Activated CD4-positive, alpha-beta memory T cell treated with anti-CD3 and anti-CD28 coated beads for 36 hours (primary cell): ENCODE measurements at regions not wholly inside any gene's neighbourhood (a gene's known extent, or its start where the extent isn't known, plus 50 kb on each side); places are given as distances from the start of the nearest gene placed in this dataset.

Experiments used
- CTCF ChIA-PET: fragments of 350-600 bp; sonication (Branson Sonifier 250); formaldehyde crosslinking; loops from one replicate; lab custom pipeline; 2021; ENCODE audit warnings: antibody characterized with exemption, inconsistent platforms; lab: Charles Lee
- POLR2A ChIA-PET: fragments of 350-600 bp; sonication (Branson Sonifier 250); formaldehyde crosslinking; loops from one replicate; lab custom pipeline; 2021; ENCODE audit warnings: antibody characterized with exemption; lab: Charles Lee
- DNase-seq: peaks from one replicate; pipeline ENCODE4 v3.0.0-alpha.2; 2020
- H3K27ac Mint-ChIP-seq: one replicate; pipeline ENCODE4 v1.8.0; 2021; ENCODE audit warnings: mixed read lengths
- H3K27me3 Mint-ChIP-seq: one replicate; pipeline ENCODE4 v1.8.0; 2021; ENCODE audit warnings: mixed read lengths
- H3K36me3 Mint-ChIP-seq: one replicate; pipeline ENCODE4 v1.8.0; 2021; ENCODE audit warnings: mixed read lengths
- H3K4me1 Mint-ChIP-seq: one replicate; pipeline ENCODE4 v1.8.0; 2021; ENCODE audit warnings: low read depth, mixed read lengths
- H3K4me3 Mint-ChIP-seq: one replicate; pipeline ENCODE4 v1.8.0; 2021; ENCODE audit warnings: mild to moderate bottlenecking, mixed read lengths
- H3K9me3 Mint-ChIP-seq: one replicate; pipeline ENCODE4 v1.8.0; 2021; ENCODE audit warnings: mixed read lengths
- intact Hi-C: fragments of 100-400 bp; cut with micrococcal nuclease; formaldehyde crosslinking; loops from one replicate; pipeline ENCODE4 v1.15.1; 2023

DNA sequence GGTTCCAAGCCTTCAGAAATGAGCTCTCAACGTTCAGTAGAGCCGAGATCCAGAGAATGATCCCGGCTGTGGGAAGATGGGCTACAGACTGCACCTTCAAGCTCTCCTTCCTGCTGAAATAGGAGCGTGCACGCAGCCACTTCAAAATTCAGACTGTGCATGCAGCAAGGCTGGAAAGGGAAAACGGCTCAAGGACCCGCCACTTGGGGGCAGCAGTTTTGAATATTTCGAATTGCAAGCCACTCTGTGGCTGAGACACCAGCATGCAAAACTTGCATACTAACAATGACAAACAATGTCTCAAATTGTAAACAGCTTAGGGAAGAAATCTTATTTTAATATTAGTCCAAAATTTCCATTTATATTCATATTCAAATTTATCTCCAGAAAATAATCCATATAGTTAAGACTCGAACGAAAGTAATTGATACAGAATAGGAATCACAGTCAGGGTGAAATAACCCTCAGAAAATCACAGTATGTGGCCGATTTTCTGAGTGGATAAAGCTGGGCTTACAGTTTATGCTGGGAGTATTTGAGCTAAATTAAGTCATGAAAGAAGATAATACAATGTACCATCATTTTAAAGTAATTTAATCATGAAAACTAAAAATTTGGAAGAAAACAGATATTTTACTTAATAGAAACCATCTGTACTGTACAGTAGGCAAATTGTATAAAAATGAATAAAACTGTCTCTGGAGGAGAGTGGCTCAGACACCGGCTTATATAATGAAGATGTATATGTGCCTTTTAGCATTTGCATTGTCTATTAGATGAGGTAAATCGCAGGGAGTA lies 137.9 kb upstream of the MKI67 start:
- POLR2A ChIA-PET = no interaction called here
- Mint-ChIP-seq H3K36me3 (no peaks in the 10 kb centered on the region), H3K4me3 (no peak overlapping the region), H3K9me3 (no peaks in the 10 kb centered on the region), H3K27me3 (peaks cover 24% of the 10 kb centered on the region), H3K27ac (no peak overlapping the region), H3K4me1 (no peaks in the 10 kb centered on the region)
- CTCF ChIA-PET = interaction anchor here (0.7 to 1.2 kb wide), 4 partner anchors 9 to 52 kb away, joined by 3 to 5 read pairs (median 3); no protein-coding TSS in a partner anchor
- intact Hi-C loops = loop anchor here (2.0 kb wide), 1 partner anchor 597 kb away; no protein-coding TSS in a partner anchor
- DNase-seq = peak; percentile 68

DNA sequence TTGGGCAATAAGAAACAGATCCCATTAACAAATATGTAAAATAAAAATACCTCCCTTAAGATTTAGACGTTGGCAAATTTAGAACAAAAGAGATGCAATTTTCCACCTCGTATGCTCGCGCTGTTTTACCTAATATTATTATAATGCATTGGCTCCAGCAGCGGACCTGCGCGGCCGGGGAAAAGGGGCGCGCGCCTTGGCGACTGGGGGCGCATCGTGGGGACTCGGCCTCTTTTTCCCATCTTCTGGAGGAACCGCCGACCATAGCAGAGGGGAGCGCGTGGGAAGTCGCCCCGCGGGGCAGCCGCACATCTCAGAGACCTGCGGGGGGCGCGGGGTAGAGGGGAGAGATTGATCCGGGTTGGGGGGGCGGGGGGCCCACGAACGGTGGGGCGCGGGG lies 139.4 kb upstream of the MKI67 start:
- H3K36me3 Mint-ChIP-seq = no peaks in the 10 kb centered on the region
- H3K9me3 Mint-ChIP-seq = no peaks in the 10 kb centered on the region
- intact Hi-C loops = loop anchor here (2.0 kb wide), 1 partner anchor 595 kb away; no protein-coding TSS in a partner anchor
- H3K4me1 Mint-ChIP-seq = no peaks in the 10 kb centered on the region
- no peak for DNase-seq
- no peak overlapping the region for H3K27ac Mint-ChIP-seq
- ChIA-PET CTCF (no interaction called here), POLR2A (no interaction called here)
- H3K27me3 Mint-ChIP-seq = peaks cover 26% of the 10 kb centered on the region
- no peak overlapping the region for H3K4me3 Mint-ChIP-seq

DNA sequence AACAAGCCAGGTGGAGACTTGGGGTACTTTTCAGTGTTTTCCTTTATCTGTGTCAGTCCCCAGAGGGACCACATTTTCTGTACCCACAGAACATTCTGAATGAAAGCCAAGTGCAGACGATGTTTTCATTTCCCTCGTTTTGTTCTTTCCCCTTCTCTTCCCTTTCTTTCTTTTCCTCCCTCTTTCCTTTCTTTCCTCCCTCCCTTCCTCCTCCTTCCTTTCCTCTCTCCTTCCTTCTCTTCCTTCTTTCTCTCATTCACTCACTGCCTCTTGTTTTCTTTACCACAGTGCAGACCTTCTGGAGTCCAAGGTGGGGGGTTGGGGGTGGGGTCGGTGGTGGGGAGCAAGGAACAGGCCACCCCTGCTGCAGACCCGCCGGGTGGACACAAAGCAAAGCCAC lies 141.4 kb upstream of the MKI67 start:
- no peak overlapping the region for H3K27ac Mint-ChIP-seq
- CTCF ChIA-PET = no interaction called here
- H3K9me3 Mint-ChIP-seq = no peaks in the 10 kb centered on the region
- no peaks in the 10 kb centered on the region for H3K4me1 Mint-ChIP-seq
- POLR2A ChIA-PET = no interaction called here
- peaks cover 30% of the 10 kb centered on the region for H3K27me3 Mint-ChIP-seq
- DNase-seq = no peak
- intact Hi-C loops = no loop called here
- H3K4me3 Mint-ChIP-seq = no peak overlapping the region
- no peaks in the 10 kb centered on the region for H3K36me3 Mint-ChIP-seq

DNA sequence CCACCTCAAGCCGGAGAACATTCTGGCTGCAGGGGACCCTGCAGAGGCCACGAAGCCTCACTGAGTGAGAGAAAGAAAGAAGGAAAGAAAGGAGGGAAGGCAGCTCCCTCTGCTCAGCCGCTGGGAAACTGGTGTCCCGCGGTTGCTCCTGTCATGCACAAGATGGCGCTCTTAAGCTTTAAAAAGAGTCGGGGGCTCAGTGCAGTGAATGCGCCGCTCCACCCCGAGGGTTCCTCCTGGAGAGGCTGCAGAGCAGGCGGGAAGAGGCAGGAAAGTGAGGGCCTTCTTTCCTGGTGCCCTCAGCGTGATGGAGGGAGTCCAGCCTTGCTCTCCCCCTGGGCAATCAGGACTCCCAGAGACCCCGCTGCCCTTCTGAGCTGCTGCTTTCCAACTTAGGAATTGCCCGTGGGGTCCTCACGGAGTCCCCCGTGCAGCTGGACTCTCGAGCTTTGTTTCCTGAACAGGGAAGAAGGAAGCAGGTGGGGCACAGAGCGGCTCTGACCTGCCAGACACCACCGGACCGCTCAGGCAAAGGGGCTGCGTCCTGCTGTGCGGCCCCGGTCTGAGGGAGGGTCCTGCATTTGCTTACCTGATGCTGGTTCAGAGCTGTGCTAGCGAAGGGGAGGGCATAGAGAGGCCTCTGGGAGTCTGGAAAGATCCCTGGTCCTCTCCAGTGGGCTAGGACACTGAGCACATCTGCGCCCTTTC lies 141.9 kb upstream of the MKI67 start:
- no peaks in the 10 kb centered on the region for H3K9me3 Mint-ChIP-seq
- peak; percentile 28 for DNase-seq
- no peaks in the 10 kb centered on the region for H3K4me1 Mint-ChIP-seq
- H3K27me3 Mint-ChIP-seq = peaks cover 32% of the 10 kb centered on the region
- H3K36me3 Mint-ChIP-seq = no peaks in the 10 kb centered on the region
- CTCF ChIA-PET = no interaction called here
- H3K4me3 Mint-ChIP-seq = no peak overlapping the region
- intact Hi-C loops = no loop called here
- POLR2A ChIA-PET = no interaction called here
- H3K27ac Mint-ChIP-seq = no peak overlapping the region

DNA sequence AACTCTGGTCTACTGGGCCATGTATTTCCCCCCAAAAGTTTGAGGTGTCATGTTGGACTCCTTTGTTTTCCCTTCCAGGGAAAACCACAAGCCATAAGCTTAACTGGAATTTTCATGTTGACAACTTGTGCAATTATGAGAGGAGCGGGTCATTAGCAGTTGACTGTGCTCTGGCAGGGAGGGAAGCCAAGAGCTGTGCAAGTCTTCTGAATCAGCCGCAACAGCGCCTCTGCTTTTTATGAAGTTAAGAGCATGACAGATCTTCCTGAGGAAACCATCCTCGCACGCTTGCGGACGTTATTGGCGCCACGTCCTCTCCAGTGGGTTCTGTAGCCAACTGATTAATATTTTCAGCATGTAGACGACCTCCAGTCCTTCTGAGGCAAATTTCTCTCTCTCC lies 148.7 kb upstream of the MKI67 start:
- CTCF ChIA-PET = no interaction called here
- Mint-ChIP-seq H3K36me3 (no peaks in the 10 kb centered on the region), H3K9me3 (no peaks in the 10 kb centered on the region), H3K4me3 (peak overlapping the region; percentile 9), H3K27ac (no peak overlapping the region), H3K27me3 (peaks cover 42% of the 10 kb centered on the region), H3K4me1 (peaks cover 10% of the 10 kb centered on the region)
- DNase-seq = peak; percentile 31
- intact Hi-C loops = no loop called here
- POLR2A ChIA-PET = no interaction called here

DNA sequence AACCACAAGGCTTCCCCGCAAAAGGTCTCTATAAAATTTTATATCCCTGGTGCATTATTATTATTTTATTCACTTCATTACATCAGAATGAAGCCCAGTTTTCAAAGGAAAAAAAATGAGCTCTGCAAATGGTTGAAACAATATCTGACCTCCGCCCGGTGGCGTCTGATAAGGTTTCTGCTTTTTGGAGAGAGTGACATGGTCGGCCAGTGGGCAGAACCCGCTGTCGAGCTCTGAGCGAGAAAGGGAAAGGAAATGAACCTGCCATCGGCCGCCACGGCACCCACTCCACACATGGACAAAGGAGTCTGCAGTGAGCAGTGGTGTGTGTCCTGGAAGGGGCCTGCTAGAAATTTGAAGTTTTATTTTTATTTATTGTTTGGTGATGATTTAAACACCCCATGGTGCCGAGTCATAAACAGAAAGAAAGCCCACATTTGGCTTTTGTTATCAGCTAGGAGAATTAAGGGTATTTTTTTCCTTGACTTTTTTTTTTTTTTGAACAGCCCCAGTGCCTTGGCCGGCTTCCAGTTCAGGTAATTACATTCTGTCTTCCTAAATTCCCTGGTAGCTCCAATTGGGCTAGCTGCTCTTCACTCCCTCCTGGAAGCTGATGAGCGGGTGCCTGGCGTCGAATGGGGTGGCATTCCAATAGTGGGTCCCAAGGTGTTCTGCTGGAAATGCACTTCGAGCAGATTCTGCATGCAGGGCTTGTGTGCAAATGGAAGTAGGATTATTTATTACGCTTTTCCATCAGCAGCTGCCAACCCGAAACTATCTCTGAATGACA lies 149.4 kb upstream of the MKI67 start:
- ChIA-PET CTCF (no interaction called here), POLR2A (no interaction called here)
- Mint-ChIP-seq H3K36me3 (no peaks in the 10 kb centered on the region), H3K27me3 (peaks cover 39% of the 10 kb centered on the region), H3K9me3 (no peaks in the 10 kb centered on the region), H3K27ac (no peak overlapping the region), H3K4me3 (peak overlapping the region; percentile 9), H3K4me1 (peaks cover 10% of the 10 kb centered on the region)
- DNase-seq = peak; percentile 13
- intact Hi-C loops = no loop called here

DNA sequence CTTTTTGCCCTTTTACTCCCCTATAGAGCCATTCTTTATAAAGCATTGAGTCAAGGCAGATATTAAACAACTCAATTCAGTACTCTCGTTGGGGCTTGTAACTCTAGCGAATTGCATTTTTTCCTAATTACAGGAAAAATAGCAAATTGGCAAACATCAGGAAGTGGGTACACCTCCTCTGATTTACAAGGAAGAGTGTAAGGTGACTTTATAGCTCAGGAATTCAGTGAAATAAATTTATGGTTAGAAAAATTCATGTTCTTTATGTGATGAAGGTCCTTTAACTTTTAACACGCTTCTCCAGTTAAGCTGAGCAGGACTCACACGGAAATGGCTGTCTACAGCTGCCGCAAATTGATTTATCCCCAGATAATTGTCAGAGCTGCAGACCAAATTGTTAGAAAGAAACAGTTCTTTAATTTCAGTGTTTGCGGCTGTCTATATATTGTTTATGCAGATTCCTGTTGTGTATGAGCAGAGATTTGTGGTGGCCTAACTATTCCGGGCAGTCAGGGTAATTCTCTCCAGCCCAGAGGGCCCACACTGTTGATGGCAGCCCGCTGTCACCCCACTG lies 151.1 kb upstream of the MKI67 start:
- peaks cover 39% of the 10 kb centered on the region for H3K27me3 Mint-ChIP-seq
- DNase-seq = no peak
- H3K4me3 Mint-ChIP-seq = no peak overlapping the region
- no peak overlapping the region for H3K27ac Mint-ChIP-seq
- H3K4me1 Mint-ChIP-seq = peaks cover 10% of the 10 kb centered on the region
- intact Hi-C loops = no loop called here
- CTCF ChIA-PET = no interaction called here
- no peaks in the 10 kb centered on the region for H3K9me3 Mint-ChIP-seq
- H3K36me3 Mint-ChIP-seq = no peaks in the 10 kb centered on the region
- POLR2A ChIA-PET = no interaction called here

DNA sequence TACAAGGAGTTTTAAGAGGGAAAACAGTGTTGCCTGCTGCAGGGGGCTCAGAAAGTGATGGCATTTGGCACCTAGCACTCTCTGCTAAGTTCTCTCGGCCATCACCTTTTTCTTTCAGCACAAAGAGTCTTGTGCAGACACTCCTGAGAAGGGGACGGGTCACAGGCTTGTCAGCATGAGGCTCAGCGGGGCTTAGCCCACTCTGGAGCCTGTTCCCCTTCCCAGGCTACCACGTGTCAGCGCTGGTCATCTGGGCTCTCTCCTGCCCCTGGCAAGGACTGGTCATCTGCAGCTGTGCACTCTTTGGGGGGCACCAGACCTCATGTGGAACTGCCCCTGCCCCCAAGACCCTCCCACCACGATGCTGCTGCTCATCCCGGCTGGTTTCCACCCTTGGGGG lies 152.1 kb upstream of the MKI67 start:
- CTCF ChIA-PET = no interaction called here
- no peaks in the 10 kb centered on the region for H3K9me3 Mint-ChIP-seq
- H3K27me3 Mint-ChIP-seq = peaks cover 35% of the 10 kb centered on the region
- peaks cover 10% of the 10 kb centered on the region for H3K4me1 Mint-ChIP-seq
- intact Hi-C loops = no loop called here
- no peak overlapping the region for H3K4me3 Mint-ChIP-seq
- H3K27ac Mint-ChIP-seq = no peak overlapping the region
- DNase-seq = no peak
- POLR2A ChIA-PET = no interaction called here
- no peaks in the 10 kb centered on the region for H3K36me3 Mint-ChIP-seq

DNA sequence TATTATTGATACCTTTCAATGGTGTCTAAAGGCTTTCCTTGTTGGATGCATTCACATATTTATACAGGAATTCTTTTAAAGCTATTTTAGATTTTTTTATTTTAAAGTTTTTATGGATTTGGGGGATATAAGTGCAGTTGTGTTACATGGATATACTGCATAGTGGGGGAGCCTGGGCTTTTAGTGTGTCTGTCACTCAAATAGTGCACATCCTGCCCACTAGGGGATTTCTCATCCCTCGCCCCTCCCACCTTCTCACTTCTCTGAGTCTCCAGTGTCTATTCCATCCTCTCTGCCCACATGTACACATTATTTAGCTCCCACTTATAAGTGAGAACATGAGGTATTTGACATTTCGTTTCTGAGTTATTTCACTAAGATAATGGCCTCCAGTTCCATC lies 154.0 kb upstream of the MKI67 start:
- intact Hi-C loops = no loop called here
- H3K27ac Mint-ChIP-seq = no peak overlapping the region
- ChIA-PET CTCF (interaction anchor here (1.0 to 1.3 kb wide), 2 partner anchors 16 to 71 kb away, joined by 3 read pairs; no protein-coding TSS in a partner anchor), POLR2A (no interaction called here)
- H3K36me3 Mint-ChIP-seq = no peaks in the 10 kb centered on the region
- H3K4me3 Mint-ChIP-seq = no peak overlapping the region
- peaks cover 5% of the 10 kb centered on the region for H3K4me1 Mint-ChIP-seq
- H3K9me3 Mint-ChIP-seq = no peaks in the 10 kb centered on the region
- DNase-seq = no peak
- peaks cover 30% of the 10 kb centered on the region for H3K27me3 Mint-ChIP-seq

DNA sequence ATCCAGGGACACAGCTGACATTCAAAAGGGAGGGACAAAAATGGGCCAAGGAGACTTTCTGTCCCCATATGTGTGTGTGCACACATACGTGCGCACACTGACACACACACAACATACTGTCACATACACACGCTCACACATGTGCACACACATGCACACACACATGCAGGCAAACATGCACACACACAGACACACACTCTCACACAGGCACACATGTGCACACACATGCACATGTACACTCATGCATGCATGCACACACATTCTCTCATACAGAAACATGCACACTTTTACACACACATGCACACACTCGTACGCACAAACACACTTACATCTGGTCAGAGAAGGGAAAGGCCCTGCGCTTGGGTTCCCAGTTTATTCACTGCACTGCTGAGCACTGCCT lies 155.1 kb upstream of the MKI67 start:
- H3K4me3 Mint-ChIP-seq = no peak overlapping the region
- H3K9me3 Mint-ChIP-seq = no peaks in the 10 kb centered on the region
- intact Hi-C loops = no loop called here
- no peaks in the 10 kb centered on the region for H3K36me3 Mint-ChIP-seq
- no peak for DNase-seq
- H3K27ac Mint-ChIP-seq = no peak overlapping the region
- peaks cover 35% of the 10 kb centered on the region for H3K27me3 Mint-ChIP-seq
- H3K4me1 Mint-ChIP-seq = no peaks in the 10 kb centered on the region
- POLR2A ChIA-PET = no interaction called here
- CTCF ChIA-PET = no interaction called here

DNA sequence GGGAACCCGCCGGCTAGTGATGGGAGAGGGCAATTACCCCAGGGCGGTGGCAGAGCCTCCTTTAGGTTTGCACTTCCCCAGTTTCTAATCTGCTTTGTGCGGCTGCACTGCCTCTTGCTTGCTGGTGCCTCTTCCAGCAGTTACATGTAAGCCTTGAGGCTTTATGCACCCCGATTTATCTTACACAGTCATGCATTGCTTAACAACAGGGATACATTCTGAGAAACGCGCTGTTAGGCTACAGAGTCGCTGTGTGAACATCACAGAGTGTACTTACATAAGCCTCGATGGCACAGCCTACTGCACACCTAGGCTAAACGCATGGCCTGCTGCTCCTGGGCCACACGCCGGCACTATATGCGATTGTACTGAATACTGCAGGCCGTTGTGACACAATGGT lies 155.6 kb upstream of the MKI67 start:
- CTCF ChIA-PET = no interaction called here
- H3K9me3 Mint-ChIP-seq = no peaks in the 10 kb centered on the region
- POLR2A ChIA-PET = no interaction called here
- no peak overlapping the region for H3K27ac Mint-ChIP-seq
- H3K4me3 Mint-ChIP-seq = no peak overlapping the region
- intact Hi-C loops = no loop called here
- H3K4me1 Mint-ChIP-seq = no peaks in the 10 kb centered on the region
- peaks cover 32% of the 10 kb centered on the region for H3K27me3 Mint-ChIP-seq
- no peaks in the 10 kb centered on the region for H3K36me3 Mint-ChIP-seq
- no peak for DNase-seq
